ENCODE measurements at regions not wholly inside any gene's neighbourhood (a gene's known extent, or its start where the extent isn't known, plus 50 kb on each side); places are given as distances from the start of the nearest gene placed in this dataset.

DNA sequence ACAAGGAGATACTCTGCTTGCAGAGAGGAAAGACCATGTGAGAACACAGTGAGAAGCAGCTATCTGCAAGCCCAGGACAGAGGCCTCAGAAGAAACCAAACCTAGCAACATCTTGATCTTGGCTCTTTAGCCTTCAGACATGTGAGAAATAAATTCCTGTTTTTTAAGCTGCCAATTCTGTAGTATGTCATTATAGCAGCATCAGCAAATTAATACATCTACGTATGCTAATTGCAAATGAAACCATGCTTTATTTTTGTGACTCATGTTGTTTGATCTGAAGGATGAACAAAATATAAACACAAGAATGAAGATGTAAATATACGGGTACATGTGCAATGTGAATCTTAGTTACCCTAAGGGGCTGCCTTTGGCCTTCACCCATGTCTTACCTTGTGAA is 714.4 kb upstream of the ARPP21 start:
- Histone ChIP-seq H3K9me3 (no peaks in the 10 kb centered on the region), H3K36me3 (no peaks in the 10 kb centered on the region), H3K27ac (no peak overlapping the region), H3K27me3 (no peaks in the 10 kb centered on the region), H3K4me1 (peaks cover 0 to 8% (median 0%) of the 10 kb centered on the region in 4 donors), H3K4me3 (no peak overlapping the region)
- no peak for TF ChIP-seq POLR2A (IDR thresholded peaks at IDR 0.05)
- no peak for TF ChIP-seq POLR2AphosphoS5 (IDR thresholded peaks at IDR 0.05)
- no peak for TF ChIP-seq EP300 (IDR thresholded peaks at IDR 0.05)
- TF ChIP-seq, protein P1, sequence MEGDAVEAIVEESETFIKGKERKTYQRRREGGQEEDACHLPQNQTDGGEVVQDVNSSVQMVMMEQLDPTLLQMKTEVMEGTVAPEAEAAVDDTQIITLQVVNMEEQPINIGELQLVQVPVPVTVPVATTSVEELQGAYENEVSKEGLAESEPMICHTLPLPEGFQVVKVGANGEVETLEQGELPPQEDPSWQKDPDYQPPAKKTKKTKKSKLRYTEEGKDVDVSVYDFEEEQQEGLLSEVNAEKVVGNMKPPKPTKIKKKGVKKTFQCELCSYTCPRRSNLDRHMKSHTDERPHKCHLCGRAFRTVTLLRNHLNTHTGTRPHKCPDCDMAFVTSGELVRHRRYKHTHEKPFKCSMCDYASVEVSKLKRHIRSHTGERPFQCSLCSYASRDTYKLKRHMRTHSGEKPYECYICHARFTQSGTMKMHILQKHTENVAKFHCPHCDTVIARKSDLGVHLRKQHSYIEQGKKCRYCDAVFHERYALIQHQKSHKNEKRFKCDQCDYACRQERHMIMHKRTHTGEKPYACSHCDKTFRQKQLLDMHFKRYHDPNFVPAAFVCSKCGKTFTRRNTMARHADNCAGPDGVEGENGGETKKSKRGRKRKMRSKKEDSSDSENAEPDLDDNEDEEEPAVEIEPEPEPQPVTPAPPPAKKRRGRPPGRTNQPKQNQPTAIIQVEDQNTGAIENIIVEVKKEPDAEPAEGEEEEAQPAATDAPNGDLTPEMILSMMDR (IDR thresholded peaks at IDR 0.05), result no peak
- 82 to 90% methylated on average over 2 of the region's 2 CpGs for WGBS, 2 donors
- intact Hi-C loops (cut with DNase I), result no loop called here
- no peak for DNase-seq

DNA sequence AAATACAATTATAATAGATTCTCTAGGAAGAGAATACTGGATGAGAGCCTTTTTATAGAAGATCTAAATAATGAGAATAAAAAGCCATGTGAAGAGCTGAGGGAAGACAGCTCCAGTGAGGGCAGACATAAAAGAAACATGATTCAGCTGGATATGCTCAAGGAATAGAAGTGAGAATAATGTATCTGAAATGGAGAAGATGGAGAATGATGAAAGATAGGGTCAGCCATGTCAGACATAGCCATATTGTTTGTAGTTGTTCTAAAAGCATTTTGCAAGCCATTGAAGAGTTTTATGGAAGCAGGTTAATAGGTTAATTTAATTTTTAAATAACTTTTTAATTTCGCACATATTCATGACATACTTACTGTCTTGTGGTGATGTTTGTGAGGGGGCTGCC is 713.5 kb upstream of the ARPP21 start:
- H3K27me3 ChIP-seq, result no peaks in the 10 kb centered on the region
- peaks cover 0 to 2% (median 0%) of the 10 kb centered on the region in 4 donors for H3K9me3 ChIP-seq
- 91 to 92% methylated on average over 1 of the region's 1 CpG for WGBS, 2 donors
- TF ChIP-seq POLR2AphosphoS5 (IDR thresholded peaks at IDR 0.05), result no peak
- no peak for TF ChIP-seq POLR2A (IDR thresholded peaks at IDR 0.05)
- TF ChIP-seq, protein P1 (IDR thresholded peaks at IDR 0.05), result no peak
- TF ChIP-seq EP300 (IDR thresholded peaks at IDR 0.05), result no peak
- no peak for DNase-seq
- no peak overlapping the region for H3K4me3 ChIP-seq
- H3K27ac ChIP-seq, result no peak overlapping the region
- H3K4me1 ChIP-seq, result no peaks in the 10 kb centered on the region
- no peaks in the 10 kb centered on the region for H3K36me3 ChIP-seq
- intact Hi-C loops (cut with DNase I), result no loop called here

DNA sequence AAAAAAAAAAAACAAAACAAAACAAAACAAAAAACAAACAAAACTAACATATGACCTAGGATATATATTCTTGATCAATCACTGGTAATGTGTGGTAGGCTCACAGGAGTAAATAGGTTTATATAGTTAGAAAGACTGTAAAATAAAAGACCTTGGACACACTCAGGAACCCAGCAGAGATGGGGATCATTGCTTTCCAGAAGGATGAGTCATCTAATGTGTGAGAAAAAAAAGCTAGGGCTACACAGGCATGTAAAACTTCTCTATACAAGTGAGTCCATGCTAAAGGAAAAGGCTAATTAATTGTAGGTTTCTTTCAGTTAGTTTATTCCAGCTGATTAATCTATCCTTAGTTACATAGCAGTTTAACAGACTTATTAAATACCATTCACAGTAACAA is 710.3 kb upstream of the ARPP21 start:
- Histone ChIP-seq H3K4me1 (no peaks in the 10 kb centered on the region), H3K27me3 (no peaks in the 10 kb centered on the region), H3K36me3 (no peaks in the 10 kb centered on the region), H3K9me3 (peaks cover 0 to 2% (median 0%) of the 10 kb centered on the region in 4 donors), H3K27ac (no peak overlapping the region), H3K4me3 (no peak overlapping the region)
- intact Hi-C loops (cut with DNase I), result no loop called here
- no peak for DNase-seq
- TF ChIP-seq EP300 (IDR thresholded peaks at IDR 0.05) (no peak), POLR2AphosphoS5 (IDR thresholded peaks at IDR 0.05) (no peak), POLR2A (IDR thresholded peaks at IDR 0.05) (no peak)
- TF ChIP-seq, protein P1 (IDR thresholded peaks at IDR 0.05), result no peak

DNA sequence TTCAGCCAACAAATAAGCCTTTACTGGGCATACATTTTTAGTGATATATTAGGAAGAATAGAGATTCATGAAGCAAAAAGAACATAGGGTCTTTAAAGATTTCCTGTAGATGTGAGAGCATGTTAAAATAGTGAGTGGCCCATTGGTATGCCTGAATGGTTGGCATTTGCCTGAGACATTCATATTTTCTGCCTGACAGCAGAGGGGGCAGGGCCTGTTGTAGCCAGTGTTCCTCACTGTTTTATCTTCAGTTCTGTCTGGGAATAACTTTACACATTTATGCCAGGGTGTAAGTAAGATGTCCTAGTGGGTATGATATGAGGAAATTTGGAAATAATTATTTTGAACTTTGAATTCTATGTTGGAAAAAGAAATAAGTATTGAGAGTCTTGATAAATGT is 704.7 kb upstream of the ARPP21 start:
- H3K4me1 ChIP-seq, result no peaks in the 10 kb centered on the region
- intact Hi-C loops (cut with DNase I), result no loop called here

DNA sequence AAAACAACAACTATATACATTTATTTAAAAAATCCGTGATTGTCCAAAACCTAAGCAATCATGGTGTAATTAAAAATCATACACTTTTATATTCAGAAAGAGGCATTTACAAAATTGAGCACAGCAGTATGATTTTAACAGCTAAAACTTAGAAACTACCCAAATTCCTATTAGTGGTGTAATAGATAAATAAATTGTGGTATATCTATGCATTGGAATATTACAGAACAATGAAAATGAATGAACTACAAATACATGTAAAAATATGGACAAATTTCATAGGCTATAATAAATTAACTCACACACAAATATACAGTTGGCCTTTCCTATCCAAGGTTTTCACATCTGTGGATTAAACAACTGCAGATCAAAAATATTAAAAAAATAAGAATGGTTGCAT is 700.5 kb upstream of the ARPP21 start:
- Histone ChIP-seq H3K4me1 (no peaks in the 10 kb centered on the region), H3K9me3 (no peaks in the 10 kb centered on the region), H3K27ac (no peak overlapping the region), H3K4me3 (no peak overlapping the region), H3K36me3 (no peaks in the 10 kb centered on the region), H3K27me3 (no peaks in the 10 kb centered on the region)
- 79 to 93% methylated on average over 1 of the region's 1 CpG for whole genome bisulfite sequencing, 2 donors
- DNase-seq, result no peak
- intact Hi-C loops (cut with DNase I), result no loop called here
- no peak for TF ChIP-seq EP300 (IDR thresholded peaks at IDR 0.05)
- TF ChIP-seq, protein P1 (IDR thresholded peaks at IDR 0.05), result no peak
- TF ChIP-seq POLR2AphosphoS5 (IDR thresholded peaks at IDR 0.05), result no peak
- no peak for TF ChIP-seq POLR2A (IDR thresholded peaks at IDR 0.05)

More for the DNA sequence above, 704.7 kb upstream of the ARPP21 start:
- H3K4me3 ChIP-seq, result no peak overlapping the region
- H3K27ac ChIP-seq, result no peak overlapping the region
- H3K27me3 ChIP-seq, result no peaks in the 10 kb centered on the region
- no peak for TF ChIP-seq POLR2AphosphoS5 (IDR thresholded peaks at IDR 0.05)
- H3K36me3 ChIP-seq, result no peaks in the 10 kb centered on the region
- no peak for DNase-seq
- peaks cover 0 to 2% (median 0%) of the 10 kb centered on the region in 4 donors for H3K9me3 ChIP-seq

Measured in sigmoid colon (tissue), 6 donors.